Activated CD8-positive, alpha-beta T cell treated with anti-CD3 and anti-CD28 coated beads for 36 hours (primary cell): ENCODE measurements at regions not wholly inside any gene's neighbourhood (a gene's known extent, or its start where the extent isn't known, plus 50 kb on each side); places are given as distances from the start of the nearest gene placed in this dataset.

Experiments
- ATAC-seq: fragments of 200-7000 bp; cut with Tn5 transposase; one replicate; pipeline ENCODE4 v1.10.0; 2021; ENCODE audit warnings: mild to moderate bottlenecking, moderate library complexity
- CTCF ChIA-PET: fragments of 350-600 bp; sonication (Branson Sonifier 250); formaldehyde crosslinking; loops from one replicate; lab custom pipeline; 2021; ENCODE audit warnings: antibody characterized with exemption; lab: Charles Lee
- POLR2A ChIA-PET: fragments of 350-600 bp; sonication (Branson Sonifier 250); formaldehyde crosslinking; loops from one replicate; lab custom pipeline; 2021; ENCODE audit warnings: antibody characterized with exemption; lab: Charles Lee
- DNase-seq: peaks from one replicate; pipeline ENCODE4 v3.0.0-alpha.2; 2020
- H3K27ac Mint-ChIP-seq: one replicate; pipeline ENCODE4 v1.8.0; 2021; ENCODE audit warnings: mild to moderate bottlenecking, mixed read lengths
- H3K27me3 Mint-ChIP-seq: one replicate; pipeline ENCODE4 v1.8.0; 2021; ENCODE audit warnings: mixed read lengths
- H3K36me3 Mint-ChIP-seq: one replicate; pipeline ENCODE4 v1.8.0; 2021; ENCODE audit warnings: low read depth, mixed read lengths
- H3K4me1 Mint-ChIP-seq: one replicate; pipeline ENCODE4 v1.8.0; 2021; ENCODE audit warnings: low read depth, mixed read lengths
- H3K4me3 Mint-ChIP-seq: one replicate; pipeline ENCODE4 v1.8.0; 2021; ENCODE audit warnings: mild to moderate bottlenecking, moderate library complexity, mixed read lengths
- H3K9me3 Mint-ChIP-seq: one replicate; pipeline ENCODE4 v1.8.0; 2021; ENCODE audit warnings: mixed read lengths
- CTCF ChIP-seq: fragments of 200-600 bp; IDR thresholded peaks from one replicate; pipeline ENCODE4 v1.8.0; 2022; ENCODE audit warnings: antibody characterized with exemption, mild to moderate bottlenecking
- intact Hi-C: fragments of 100-400 bp; cut with micrococcal nuclease; formaldehyde crosslinking; loops from one replicate; pipeline ENCODE4 v1.10.0; 2022

DNA sequence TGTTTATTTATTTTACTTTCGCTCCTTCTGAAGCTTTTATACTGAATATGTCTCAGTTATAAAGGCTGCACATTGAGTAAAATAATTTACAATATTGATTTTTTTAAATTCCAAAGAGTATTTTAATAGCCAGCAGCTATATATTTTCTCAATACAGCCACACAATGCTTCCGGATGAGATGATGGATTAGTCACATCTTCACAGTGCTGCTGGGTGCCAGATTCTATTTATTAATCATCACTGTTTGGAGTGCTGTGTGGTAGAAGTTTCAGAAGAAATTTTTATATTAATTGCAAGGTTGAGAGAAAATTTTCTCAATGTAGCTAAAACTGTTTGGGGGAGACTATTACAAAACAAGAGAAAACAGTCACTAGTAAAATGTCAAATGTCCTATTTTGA lies 989.8 kb downstream of the TLE4 start:
- DNase-seq, result no peak
- ChIA-PET POLR2A (no interaction called here), CTCF (no interaction called here)
- no peaks in the 10 kb centered on the region for H3K36me3 Mint-ChIP-seq
- no peak overlapping the region for H3K27ac Mint-ChIP-seq
- intact Hi-C loops, result no loop called here
- TF ChIP-seq CTCF, result no peak
- peaks cover 7% of the 10 kb centered on the region for H3K9me3 Mint-ChIP-seq
- no peaks in the 10 kb centered on the region for H3K4me1 Mint-ChIP-seq
- no peaks in the 10 kb centered on the region for H3K27me3 Mint-ChIP-seq
- H3K4me3 Mint-ChIP-seq, result no peak overlapping the region
- no peak for ATAC-seq

GRCh38 chr9:80560976-80561375 lies 989.2 kb downstream of the TLE4 start:
- no peaks in the 10 kb centered on the region for H3K27me3 Mint-ChIP-seq
- no peak overlapping the region for H3K27ac Mint-ChIP-seq
- POLR2A ChIA-PET, result no interaction called here
- no peak for ATAC-seq
- no peak overlapping the region for H3K4me3 Mint-ChIP-seq
- no peak for TF ChIP-seq CTCF
- peaks cover 7% of the 10 kb centered on the region for H3K9me3 Mint-ChIP-seq
- intact Hi-C loops, result no loop called here
- CTCF ChIA-PET, result no interaction called here
- H3K36me3 Mint-ChIP-seq, result no peaks in the 10 kb centered on the region
- no peaks in the 10 kb centered on the region for H3K4me1 Mint-ChIP-seq
- no peak for DNase-seq

GRCh38 chr9:80557256-80557655 lies 985.5 kb downstream of the TLE4 start:
- DNase-seq, result no peak
- no peaks in the 10 kb centered on the region for H3K27me3 Mint-ChIP-seq
- ATAC-seq, result no peak
- no peaks in the 10 kb centered on the region for H3K9me3 Mint-ChIP-seq
- TF ChIP-seq CTCF, result no peak
- intact Hi-C loops, result no loop called here
- ChIA-PET CTCF (no interaction called here), POLR2A (no interaction called here)
- no peak overlapping the region for H3K27ac Mint-ChIP-seq
- no peaks in the 10 kb centered on the region for H3K4me1 Mint-ChIP-seq
- H3K4me3 Mint-ChIP-seq, result no peak overlapping the region
- H3K36me3 Mint-ChIP-seq, result no peaks in the 10 kb centered on the region

- DNase-seq, result no peak
- intact Hi-C loops, result no loop called here
- Mint-ChIP-seq H3K36me3 (no peaks in the 10 kb centered on the region), H3K9me3 (no peaks in the 10 kb centered on the region), H3K27ac (no peak overlapping the region), H3K27me3 (no peaks in the 10 kb centered on the region), H3K4me3 (no peak overlapping the region), H3K4me1 (no peaks in the 10 kb centered on the region)
- no peak for ATAC-seq
- ChIA-PET CTCF (no interaction called here), POLR2A (no interaction called here)
- TF ChIP-seq CTCF, result no peak
Measured at GRCh38 chr9:80556631-80557030, 984.9 kb downstream of the TLE4 start.

- Mint-ChIP-seq H3K4me3 (no peak overlapping the region), H3K36me3 (no peaks in the 10 kb centered on the region), H3K4me1 (no peaks in the 10 kb centered on the region), H3K27me3 (no peaks in the 10 kb centered on the region), H3K27ac (no peak overlapping the region), H3K9me3 (no peaks in the 10 kb centered on the region)
- no peak for DNase-seq
- no peak for ATAC-seq
- TF ChIP-seq CTCF, result no peak
- ChIA-PET POLR2A (no interaction called here), CTCF (no interaction called here)
- intact Hi-C loops, result no loop called here
Measured at GRCh38 chr9:80555782-80556325, 984.1 kb downstream of the TLE4 start.
